AG20443 (cell line): ENCODE measurements at regions not wholly inside any gene's neighbourhood (a gene's known extent, or its start where the extent isn't known, plus 50 kb on each side); places are given as distances from the start of the nearest gene placed in this dataset.

Source experiments
- DNase-seq: peaks from one replicate; pipeline ENCODE4 v3.0.0; 2012; ENCODE audit warnings: low spot score, mixed read lengths

- no peak for DNase-seq
Observed at GRCh38 chr10:78299851-78300468, 266.3 kb downstream of the RPS24 start.

GRCh38 chr10:78300526-78300925, 266.9 kb downstream of the RPS24 start:
- no peak for DNase-seq

GRCh38 chr10:78301481-78301880, 267.8 kb downstream of the RPS24 start:
- no peak for DNase-seq

- no peak for DNase-seq
Observed at GRCh38 chr10:78301891-78302738, 268.5 kb downstream of the RPS24 start.

- DNase-seq, result no peak
Observed at GRCh38 chr10:78302739-78302988, 269.0 kb downstream of the RPS24 start.

GRCh38 chr10:78302989-78303854, 269.6 kb downstream of the RPS24 start:
- peak; percentile 99 for DNase-seq

GRCh38 chr10:78304091-78305045, 270.7 kb downstream of the RPS24 start:
- DNase-seq, result no peak

- no peak for DNase-seq
Observed at GRCh38 chr10:78305311-78305710, 271.6 kb downstream of the RPS24 start.

GRCh38 chr10:78306358-78306757, 272.7 kb downstream of the RPS24 start:
- DNase-seq, result no peak

- DNase-seq, result no peak
Observed at GRCh38 chr10:78307576-78307975, 273.9 kb downstream of the RPS24 start.

- no peak for DNase-seq
Observed at GRCh38 chr10:78309536-78310237, 276.0 kb downstream of the RPS24 start.

GRCh38 chr10:78310481-78311080, 276.9 kb downstream of the RPS24 start:
- DNase-seq, result no peak

- DNase-seq, result no peak
Observed at GRCh38 chr10:78312197-78313047, 278.8 kb downstream of the RPS24 start.

GRCh38 chr10:78313048-78313381, 279.4 kb downstream of the RPS24 start:
- no peak for DNase-seq

- DNase-seq, result no peak
Observed at GRCh38 chr10:78313636-78314035, 280.0 kb downstream of the RPS24 start.

- DNase-seq, result no peak
Observed at GRCh38 chr10:78314651-78315050, 281.0 kb downstream of the RPS24 start.

- peak; percentile 79 for DNase-seq
Observed at GRCh38 chr10:78316451-78316931, 282.8 kb downstream of the RPS24 start.

GRCh38 chr10:78318305-78318704, 284.6 kb downstream of the RPS24 start:
- DNase-seq, result no peak

- DNase-seq, result no peak
Observed at GRCh38 chr10:78319371-78319770, 285.7 kb downstream of the RPS24 start.

GRCh38 chr10:78319841-78320240, 286.2 kb downstream of the RPS24 start:
- DNase-seq, result no peak
